SK-N-SH (cell line): ENCODE measurements at regions not wholly inside any gene's neighbourhood (a gene's known extent, or its start where the extent isn't known, plus 50 kb on each side); places are given as distances from the start of the nearest gene placed in this dataset.

ENCODE experiments used
- CTCF ChIP-seq: fragments of 200-600 bp; sonication (generic); IDR thresholded peaks from 2 replicates; pipeline ENCODE4 v1.6.1; 2017; ENCODE audit warnings: antibody characterized with exemption, mild to moderate bottlenecking, moderate library complexity
- EP300 ChIP-seq, 2 experiments: IDR thresholded peaks; 2 replicates each; pipeline versions ENCODE4 v1.4.0 to v1.6.1; 2012; ENCODE audit warnings: borderline replicate concordance in 1 of 2, low read depth in 1 of 2, low read length in 1 of 2
- JUND ChIP-seq: IDR thresholded peaks from 2 replicates; pipeline ENCODE4 v1.4.0; 2012
- SMC3 ChIP-seq: IDR thresholded peaks from 2 replicates; pipeline ENCODE4 v1.6.1; 2012; ENCODE audit warnings: low read depth, low read length, improper control_type of control experiment
- USF2 ChIP-seq: fragments of 150-350 bp; IDR thresholded peaks from 2 replicates; pipeline ENCODE4 v1.6.1; 2017; ENCODE audit warnings: antibody characterized with exemption, low read length, low read depth, borderline replicate concordance
- TF ChIP-seq, protein P1 (sequence below): IDR thresholded peaks from 2 replicates; pipeline ENCODE4 v1.4.0; 2012; ENCODE audit warnings: low read depth

- TF ChIP-seq, protein P1, sequence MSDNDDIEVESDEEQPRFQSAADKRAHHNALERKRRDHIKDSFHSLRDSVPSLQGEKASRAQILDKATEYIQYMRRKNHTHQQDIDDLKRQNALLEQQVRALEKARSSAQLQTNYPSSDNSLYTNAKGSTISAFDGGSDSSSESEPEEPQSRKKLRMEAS = no peak
- TF ChIP-seq USF2 (no peak), CTCF (no peak), SMC3 (no peak), EP300 (IDR thresholded peaks at IDR 0.05; ENCODE audit: borderline replicate concordance in 1 of 2, low read depth in 1 of 2, low read length in 1 of 2) (no peak), JUND (no peak)
Observed at GRCh38 chrX:114127005-114127404, 456.9 kb upstream of the HTR2C start.
